Neural progenitor cell (in vitro differentiated cells): ENCODE measurements at regions not wholly inside any gene's neighbourhood (a gene's known extent, or its start where the extent isn't known, plus 50 kb on each side); places are given as distances from the start of the nearest gene placed in this dataset.

Experiments used
- EZH2 ChIP-seq: fragments of 200-600 bp; sonication (generic); IDR thresholded peaks from 2 replicates; pipeline ENCODE4 v1.6.1; 2017; ENCODE audit warnings: antibody characterized with exemption, mild to moderate bottlenecking, moderate library complexity
- EZH2phosphoT487 ChIP-seq: fragments of 200-600 bp; sonication (generic); IDR thresholded peaks from 2 replicates; pipeline ENCODE4 v1.6.1; 2017; ENCODE audit warnings: antibody characterized with exemption
- TF ChIP-seq, protein P1 (sequence below): fragments of 200-600 bp; sonication (generic); IDR thresholded peaks from 2 replicates; pipeline ENCODE4 v1.5.1; 2017; ENCODE audit warnings: antibody characterized with exemption, mild to moderate bottlenecking

DNA sequence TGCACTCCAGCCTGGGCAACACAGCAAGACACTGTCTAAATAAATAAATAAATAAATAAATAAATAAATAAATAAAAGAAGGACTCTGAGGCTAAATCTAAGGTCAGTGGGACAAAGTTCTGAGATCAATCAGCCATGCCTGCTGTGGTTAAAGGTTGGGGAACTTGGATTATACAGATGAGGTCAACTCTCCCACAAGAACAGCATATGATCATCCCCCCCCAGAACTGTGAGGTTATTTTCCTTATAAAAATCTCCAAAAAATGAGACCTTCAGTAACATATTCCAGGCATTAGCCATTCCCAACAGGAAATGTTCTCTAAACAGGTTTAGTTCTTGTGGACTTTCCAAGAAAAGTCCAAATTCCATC lies 90.3 kb downstream of the C16orf95 start:
- TF ChIP-seq, protein P1, sequence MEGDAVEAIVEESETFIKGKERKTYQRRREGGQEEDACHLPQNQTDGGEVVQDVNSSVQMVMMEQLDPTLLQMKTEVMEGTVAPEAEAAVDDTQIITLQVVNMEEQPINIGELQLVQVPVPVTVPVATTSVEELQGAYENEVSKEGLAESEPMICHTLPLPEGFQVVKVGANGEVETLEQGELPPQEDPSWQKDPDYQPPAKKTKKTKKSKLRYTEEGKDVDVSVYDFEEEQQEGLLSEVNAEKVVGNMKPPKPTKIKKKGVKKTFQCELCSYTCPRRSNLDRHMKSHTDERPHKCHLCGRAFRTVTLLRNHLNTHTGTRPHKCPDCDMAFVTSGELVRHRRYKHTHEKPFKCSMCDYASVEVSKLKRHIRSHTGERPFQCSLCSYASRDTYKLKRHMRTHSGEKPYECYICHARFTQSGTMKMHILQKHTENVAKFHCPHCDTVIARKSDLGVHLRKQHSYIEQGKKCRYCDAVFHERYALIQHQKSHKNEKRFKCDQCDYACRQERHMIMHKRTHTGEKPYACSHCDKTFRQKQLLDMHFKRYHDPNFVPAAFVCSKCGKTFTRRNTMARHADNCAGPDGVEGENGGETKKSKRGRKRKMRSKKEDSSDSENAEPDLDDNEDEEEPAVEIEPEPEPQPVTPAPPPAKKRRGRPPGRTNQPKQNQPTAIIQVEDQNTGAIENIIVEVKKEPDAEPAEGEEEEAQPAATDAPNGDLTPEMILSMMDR: no peak
- no peak for TF ChIP-seq EZH2
- TF ChIP-seq EZH2phosphoT487: no peak
